HepG2 (cell line): ENCODE measurements at regions not wholly inside any gene's neighbourhood (a gene's known extent, or its start where the extent isn't known, plus 50 kb on each side); places are given as distances from the start of the nearest gene placed in this dataset.

Experiments used
- ATAC-seq: fragments of 200-7000 bp; cut with Tn5 transposase; 3 replicates; pipeline ENCODE4 v1.9.1; 2020; ENCODE audit warnings: mild to moderate bottlenecking, moderate library complexity
- BruUV-seq: library from RNA; stranded (reverse); fragments of 400-500 nt; replicated peaks from 2 replicates; lab custom pipeline; 2021; lab: Mats Ljungman, UMichigan
- CTCF ChIA-PET: fragments of 300-600 bp; formaldehyde crosslinking; extraction: SDS; loops from one replicate; lab custom pipeline; 2021; ENCODE audit warnings: low total read pairs, inconsistent platforms, low intra/inter-chr PET ratio; lab: Yijun Ruan, JAX
- POLR2A ChIA-PET: fragments of 350-600 bp; sonication (Branson Sonifier 250); formaldehyde crosslinking; loops from one replicate; lab custom pipeline; 2020; ENCODE audit warnings: antibody characterized with exemption, inconsistent platforms; lab: Yijun Ruan, JAX
- DNase-seq: peaks from one replicate; pipeline ENCODE4 v3.0.0-alpha.2; 2015; ENCODE audit warnings: low spot score
- FAIRE-seq: peaks from 3 replicates; lab custom pipeline; 2011; peaks lifted over from hg19 to GRCh38; lab: Jason Lieb, UNC
- H2AFZ ChIP-seq: one replicate; pipeline ENCODE4 v1.6.1; 2011; ENCODE audit warnings: low read length, inconsistent platforms
- H3K27ac ChIP-seq: fragments of 300-600 bp; 3 replicates; pipeline ENCODE4 v1.8.0; 2011; ENCODE audit warnings: mixed run types, mild to moderate bottlenecking, mixed read lengths, low read length, inconsistent platforms; ENCODE audit not compliant: insufficient read depth; ENCODE audit errors: extremely low read length
- H3K27me3 ChIP-seq, 2 experiments: fragments of 200-600 bp in 1 of 2; 2 replicates in 1 of 2; 3 replicates in 1 of 2; pipeline versions ENCODE4 v1.6.0 to v1.8.0; 2011; ENCODE audit warnings: low read length in 2 of 2, mild to moderate bottlenecking in 2 of 2, moderate library complexity in 2 of 2, inconsistent platforms in 1 of 2; ENCODE audit not compliant: insufficient read depth in 2 of 2, control insufficient read depth in 1 of 2
- H3K36me3 ChIP-seq, 2 experiments: fragments of 200-600 bp in 1 of 2; replicated peaks in 1 of 2; 2 replicates in 1 of 2; 3 replicates in 1 of 2; pipeline versions ENCODE4 v1.5.1 to v1.8.0; 2011; ENCODE audit warnings: low read length in 2 of 2, inconsistent platforms in 1 of 2; ENCODE audit not compliant: insufficient read depth in 2 of 2, control insufficient read depth in 1 of 2
- H3K4me1 ChIP-seq: 2 replicates; pipeline ENCODE4 v1.5.1; 2012; ENCODE audit warnings: low read length, inconsistent platforms; ENCODE audit not compliant: insufficient read depth
- H3K4me2 ChIP-seq: 2 replicates; pipeline ENCODE4 v1.6.0; 2011; ENCODE audit warnings: low read depth, low read length, inconsistent platforms
- H3K4me3 ChIP-seq, 3 experiments: fragments of 200-600 bp in 1 of 3; sonication (generic), shearing (Covaris generic) in 1 of 3; replicated peaks in 1 of 3; 2 replicates each; pipeline ENCODE4 v1.5.1; 2011 to 2016; ENCODE audit warnings: low read length in 3 of 3, inconsistent platforms in 2 of 3, low read depth in 2 of 3, mild to moderate bottlenecking in 2 of 3, control low read depth in 1 of 3, mixed read lengths in 1 of 3; ENCODE audit not compliant: insufficient read depth in 1 of 3
- H3K79me2 ChIP-seq: one replicate; pipeline ENCODE4 v1.6.1; 2011; ENCODE audit warnings: low read length, inconsistent platforms; ENCODE audit not compliant: insufficient read depth
- H3K9ac ChIP-seq: 2 replicates; pipeline ENCODE4 v1.6.0; 2011; ENCODE audit warnings: mild to moderate bottlenecking, low read depth, low read length, inconsistent platforms; ENCODE audit not compliant: insufficient read depth
- H3K9me3 ChIP-seq: 2 replicates; pipeline ENCODE4 v1.5.1; 2012; ENCODE audit warnings: mild to moderate bottlenecking, low read length
- H4K20me1 ChIP-seq: 2 replicates; pipeline ENCODE4 v1.6.0; 2011; ENCODE audit warnings: inconsistent platforms, mild to moderate bottlenecking, low read length, moderate library complexity; ENCODE audit not compliant: insufficient read depth
- EP300 ChIP-seq, 3 experiments: sonication (generic) in 1 of 3; formaldehyde crosslinking in 1 of 3; IDR thresholded peaks; 2 replicates each; pipeline versions ENCODE4 v1.5.1 to v1.6.1; 2011 to 2020; ENCODE audit warnings: low read depth in 2 of 3, low read length in 2 of 3, borderline replicate concordance in 1 of 3, improper control_type of control experiment in 1 of 3, mild to moderate bottlenecking in 1 of 3, missing genetic modification reagents in 1 of 3, moderate library complexity in 1 of 3
- FOXO1 ChIP-seq: sonication (generic); formaldehyde crosslinking; IDR thresholded peaks from 2 replicates; pipeline ENCODE4 v1.4.0; 2020; ENCODE audit warnings: missing genetic modification reagents
- HNRNPH1 ChIP-seq: fragments of 200-400 bp; formaldehyde crosslinking; optimal IDR thresholded peaks from 2 replicates; pipeline ENCODE3; 2017; ENCODE audit warnings: mild to moderate bottlenecking, low read depth, low read length
- KLF11 ChIP-seq: IDR thresholded peaks from 2 replicates; pipeline ENCODE4 v1.6.1; 2016; ENCODE audit warnings: missing compliant biosample characterization
- MXD1 ChIP-seq: sonication (generic); formaldehyde crosslinking; IDR thresholded peaks from 2 replicates; pipeline ENCODE4 v1.4.0; 2020; ENCODE audit warnings: mild to moderate bottlenecking, missing genetic modification reagents
- PHF20 ChIP-seq: sonication (generic); formaldehyde crosslinking; IDR thresholded peaks from 2 replicates; pipeline ENCODE4 v1.5.0; 2020; ENCODE audit warnings: mild to moderate bottlenecking, missing genetic modification reagents
- SIX4 ChIP-seq: sonication (generic); formaldehyde crosslinking; IDR thresholded peaks from 2 replicates; pipeline ENCODE4 v1.4.0; 2020; ENCODE audit warnings: missing genetic modification reagents
- TAF1 ChIP-seq: sonication (generic); formaldehyde crosslinking; IDR thresholded peaks from 2 replicates; pipeline ENCODE4 v1.4.0; 2020; ENCODE audit warnings: missing genetic modification reagents
- TBL1XR1 ChIP-seq: fragments of 150-350 bp; IDR thresholded peaks from 2 replicates; pipeline ENCODE4 v1.6.1; 2014; ENCODE audit warnings: borderline replicate concordance, low read length; ENCODE audit not compliant: partially characterized antibody
- TBX3 ChIP-seq: fragments of 450-650 bp; IDR thresholded peaks from 2 replicates; pipeline ENCODE4 v1.6.1; 2017; ENCODE audit warnings: antibody characterized with exemption, mild to moderate bottlenecking, inconsistent platforms, borderline replicate concordance
- ZMAT5 ChIP-seq: sonication (generic); formaldehyde crosslinking; IDR thresholded peaks from 2 replicates; pipeline ENCODE4 v1.5.0; 2020; ENCODE audit warnings: mild to moderate bottlenecking, low read depth, missing genetic modification reagents, borderline replicate concordance
- ZNF605 ChIP-seq: sonication (generic); formaldehyde crosslinking; IDR thresholded peaks from 2 replicates; pipeline ENCODE4 v1.8.0; 2022; ENCODE audit warnings: mild to moderate bottlenecking, missing genetic modification reagents
- ZNF678 ChIP-seq: sonication (generic); formaldehyde crosslinking; IDR thresholded peaks from 2 replicates; pipeline ENCODE4 v1.4.0; 2020; ENCODE audit warnings: mild to moderate bottlenecking, missing genetic modification reagents
- WGBS: methylation state at CpG from one replicate; pipeline ENCODE4 v1.1.6; 2017; ENCODE audit warnings: low lambda C conversion rate; 5-methylcytosine and 5-hydroxymethylcytosine counted together
- in situ Hi-C: cut with HindIII; loops from 2 replicates; pipeline ENCODE4 v1.10.0; 2017; ENCODE audit warnings: low pct_unique_long_range_greater_than_20kb; ENCODE audit not compliant: extremely low pct_ligation_motif_present
- intact Hi-C: fragments of 100-400 bp; cut with micrococcal nuclease; formaldehyde crosslinking; loops from one replicate; pipeline ENCODE4 v1.10.0; 2022; ENCODE audit not compliant: unreplicated experiment

- DNase-seq = no peak
- WGBS = 9% methylated on average over 8 of the region's 9 CpGs
- no peak overlapping the region for H3K27ac ChIP-seq
- H2AFZ ChIP-seq = no peak overlapping the region
- no peak overlapping the region for H3K4me3 ChIP-seq
- in situ Hi-C loops = no loop called here
- intact Hi-C loops = no loop called here
- H3K9ac ChIP-seq = no peak overlapping the region
- CTCF ChIA-PET = no interaction called here
- POLR2A ChIA-PET = no interaction called here
- H3K36me3 ChIP-seq = no peaks in the 10 kb centered on the region
- no peaks in the 10 kb centered on the region for H3K79me2 ChIP-seq
- ATAC-seq = no peak
- BruUV-seq = no TSS peak
- no peaks in the 10 kb centered on the region for H3K4me1 ChIP-seq
- H3K27me3 ChIP-seq = peaks cover 18 to 80% of the 10 kb centered on the region in 2 experiments; a peak in 4 of 5 replicates
- H4K20me1 ChIP-seq = no peaks in the 10 kb centered on the region
- no peak for FAIRE-seq
- TF ChIP-seq SIX4 (no peak), TAF1 (CRISPR knock-in tag) (no peak), MXD1 (CRISPR knock-in tag) (no peak), TBL1XR1 (no peak), KLF11 (CRISPR knock-in tag) (no peak), HNRNPH1 (no peak), ZNF678 (CRISPR knock-in tag) (no peak), PHF20 (CRISPR knock-in tag) (no peak), TBX3 (no peak), ZNF605 (CRISPR knock-in tag) (no peak), EP300 (IDR thresholded peaks at IDR 0.05; ENCODE audit: low read depth in 2 of 2, low read length in 2 of 2) (no peak), EP300 (CRISPR knock-in tag; IDR thresholded peaks at IDR 0.05; ENCODE audit: borderline replicate concordance) (no peak), FOXO1 (CRISPR knock-in tag) (no peak), ZMAT5 (no peak)
- no peaks in the 10 kb centered on the region for H3K9me3 ChIP-seq
- H3K4me2 ChIP-seq = no peak overlapping the region
Measured at GRCh38 chr20:57831326-57831992, 121.6 kb upstream of the PMEPA1 start.
